ENCODE measurements at regions not wholly inside any gene's neighbourhood (a gene's known extent, or its start where the extent isn't known, plus 50 kb on each side); places are given as distances from the start of the nearest gene placed in this dataset.

DNA sequence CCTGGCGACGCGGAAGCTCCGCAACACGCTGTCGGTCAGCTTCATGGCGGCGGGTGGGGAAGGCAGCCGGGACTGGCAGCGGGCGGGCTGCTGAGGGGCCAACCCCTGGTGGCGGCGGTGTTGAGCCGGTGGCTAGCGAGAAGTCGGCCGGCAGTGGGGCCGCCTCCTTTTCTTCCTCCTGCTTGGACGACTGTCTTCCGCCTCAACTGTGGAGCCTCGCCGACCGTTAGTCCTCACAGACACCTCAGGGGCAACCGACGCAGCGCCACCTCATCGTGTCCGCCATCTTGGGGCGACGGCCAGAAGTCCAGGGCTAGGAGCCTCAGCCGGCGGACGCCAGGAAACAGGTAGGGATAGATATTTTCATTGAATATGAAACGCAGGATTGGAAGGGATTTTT is 875.1 kb downstream of the NSUN3 start:
- TF ChIP-seq, protein P1, sequence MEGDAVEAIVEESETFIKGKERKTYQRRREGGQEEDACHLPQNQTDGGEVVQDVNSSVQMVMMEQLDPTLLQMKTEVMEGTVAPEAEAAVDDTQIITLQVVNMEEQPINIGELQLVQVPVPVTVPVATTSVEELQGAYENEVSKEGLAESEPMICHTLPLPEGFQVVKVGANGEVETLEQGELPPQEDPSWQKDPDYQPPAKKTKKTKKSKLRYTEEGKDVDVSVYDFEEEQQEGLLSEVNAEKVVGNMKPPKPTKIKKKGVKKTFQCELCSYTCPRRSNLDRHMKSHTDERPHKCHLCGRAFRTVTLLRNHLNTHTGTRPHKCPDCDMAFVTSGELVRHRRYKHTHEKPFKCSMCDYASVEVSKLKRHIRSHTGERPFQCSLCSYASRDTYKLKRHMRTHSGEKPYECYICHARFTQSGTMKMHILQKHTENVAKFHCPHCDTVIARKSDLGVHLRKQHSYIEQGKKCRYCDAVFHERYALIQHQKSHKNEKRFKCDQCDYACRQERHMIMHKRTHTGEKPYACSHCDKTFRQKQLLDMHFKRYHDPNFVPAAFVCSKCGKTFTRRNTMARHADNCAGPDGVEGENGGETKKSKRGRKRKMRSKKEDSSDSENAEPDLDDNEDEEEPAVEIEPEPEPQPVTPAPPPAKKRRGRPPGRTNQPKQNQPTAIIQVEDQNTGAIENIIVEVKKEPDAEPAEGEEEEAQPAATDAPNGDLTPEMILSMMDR (IDR thresholded peaks at IDR 0.05): no peak
- no peak for TF ChIP-seq POLR2A (IDR thresholded peaks at IDR 0.05)
